GM12878 (cell line): ENCODE measurements at regions not wholly inside any gene's neighbourhood (a gene's known extent, or its start where the extent isn't known, plus 50 kb on each side); places are given as distances from the start of the nearest gene placed in this dataset.
A peak's percentile ranks its signal among the peaks of the same experiment; 100 is the strongest.

Experiments
- ATF3 ChIP-seq: IDR thresholded peaks from 2 replicates; pipeline ENCODE4 v1.6.1; 2011; ENCODE audit warnings: low read depth, mild to moderate bottlenecking, low read length, moderate library complexity, borderline replicate concordance; ENCODE audit errors: extremely low read depth
- BCL3 ChIP-seq: IDR thresholded peaks from 2 replicates; pipeline ENCODE4 v1.6.1; 2011; ENCODE audit warnings: borderline replicate concordance, low read depth, mild to moderate bottlenecking, moderate library complexity, low read length; ENCODE audit not compliant: insufficient read depth, poor library complexity, severe bottlenecking
- CREB1 ChIP-seq: IDR thresholded peaks from 2 replicates; pipeline ENCODE4 v1.6.1; 2012; ENCODE audit warnings: low read depth, mild to moderate bottlenecking, inconsistent platforms
- CREM ChIP-seq: IDR thresholded peaks from 2 replicates; pipeline ENCODE4 v1.6.1; 2014; ENCODE audit warnings: antibody characterized with exemption, low read depth
- EED ChIP-seq: sonication (generic); IDR thresholded peaks from 2 replicates; pipeline ENCODE4 v1.6.1; 2016; ENCODE audit warnings: antibody characterized with exemption, low read depth
- ESRRA ChIP-seq: IDR thresholded peaks from 2 replicates; pipeline ENCODE4 v1.6.1; 2012; ENCODE audit warnings: mild to moderate bottlenecking, low read length, improper control_type of control experiment
- FOS ChIP-seq: IDR thresholded peaks from 3 replicates; pipeline ENCODE4 v1.6.1; 2011; ENCODE audit warnings: borderline replicate concordance; ENCODE audit not compliant: insufficient read length; ENCODE audit errors: extremely low read depth
- FOXM1 ChIP-seq: IDR thresholded peaks from 2 replicates; pipeline ENCODE4 v1.6.1; 2012; ENCODE audit warnings: low read depth, mild to moderate bottlenecking, inconsistent platforms, low read length, moderate library complexity
- HDGF ChIP-seq: fragments of 450-650 bp; IDR thresholded peaks from 2 replicates; pipeline ENCODE4 v1.6.1; 2016; ENCODE audit warnings: antibody characterized with exemption
- IRF3 ChIP-seq: fragments of 450-650 bp; IDR thresholded peaks from 2 replicates; pipeline ENCODE4 v1.6.1; 2014; ENCODE audit warnings: mild to moderate bottlenecking
- IRF4 ChIP-seq: IDR thresholded peaks from 2 replicates; pipeline ENCODE4 v1.6.1; 2011; ENCODE audit warnings: low read depth, low read length
- MEF2A ChIP-seq: IDR thresholded peaks from 2 replicates; pipeline ENCODE4 v1.6.1; 2011; ENCODE audit warnings: low read depth, mild to moderate bottlenecking, low read length, moderate library complexity; ENCODE audit not compliant: insufficient read depth
- MLLT1 ChIP-seq: fragments of 450-650 bp; IDR thresholded peaks from 2 replicates; pipeline ENCODE4 v1.6.1; 2016; ENCODE audit warnings: mild to moderate bottlenecking
- MXI1 ChIP-seq: fragments of 150-350 bp; IDR thresholded peaks from 2 replicates; pipeline ENCODE4 v1.6.1; 2011; ENCODE audit warnings: low read depth, mild to moderate bottlenecking, inconsistent platforms, low read length, improper control_type of control experiment
- NR2F1 ChIP-seq: fragments of 450-650 bp; conservative IDR thresholded peaks from 2 replicates; pipeline ENCODE4 v1.6.1; 2017; ENCODE audit warnings: mild to moderate bottlenecking
- POLR2A ChIP-seq: IDR thresholded peaks from 2 replicates; pipeline ENCODE4 v1.6.1; 2011; ENCODE audit warnings: low read depth, mild to moderate bottlenecking, low read length
- PRDM15 ChIP-seq: fragments of 450-650 bp; formaldehyde crosslinking; IDR thresholded peaks from 2 replicates; pipeline ENCODE4 v1.4.0; 2020; ENCODE audit warnings: mild to moderate bottlenecking, moderate library complexity
- RFX5 ChIP-seq: IDR thresholded peaks from 2 replicates; pipeline ENCODE4 v1.6.1; 2011; ENCODE audit warnings: low read depth, low read length, improper control_type of control experiment
- SPI1 ChIP-seq: IDR thresholded peaks from 2 replicates; pipeline ENCODE4 v1.6.1; 2011; ENCODE audit warnings: low read depth, mild to moderate bottlenecking, low read length, moderate library complexity, borderline replicate concordance; ENCODE audit not compliant: insufficient read depth
- STAT1 ChIP-seq: fragments of 450-650 bp; conservative IDR thresholded peaks from 2 replicates; pipeline ENCODE4 v1.6.1; 2014; ENCODE audit warnings: antibody characterized with exemption, mild to moderate bottlenecking
- STAT3 ChIP-seq: IDR thresholded peaks from 2 replicates; pipeline ENCODE4 v1.6.1; 2011; ENCODE audit warnings: low read depth, low read length, improper control_type of control experiment
- YBX1 ChIP-seq: fragments of 450-650 bp; IDR thresholded peaks from 2 replicates; pipeline ENCODE4 v1.6.1; 2016; ENCODE audit warnings: antibody characterized with exemption
- YY1 ChIP-seq: IDR thresholded peaks from 2 replicates; pipeline ENCODE4 v1.6.1; 2011; ENCODE audit warnings: low read depth, mild to moderate bottlenecking, low read length

- TF ChIP-seq STAT3, result no peak
- TF ChIP-seq CREB1, result peak; percentile 72; the same call in 1 of the 2 replicates
- no peak for TF ChIP-seq YY1
- no peak for TF ChIP-seq ATF3
- TF ChIP-seq STAT1, result no peak
- peak; percentile 87 for TF ChIP-seq CREM
- no peak for TF ChIP-seq ESRRA
- TF ChIP-seq PRDM15 (CRISPR knock-in tag), result no peak
- no peak for TF ChIP-seq EED
- no peak for TF ChIP-seq IRF3
- TF ChIP-seq FOXM1, result peak; percentile 81; the same call in 1 of the 2 replicates
- TF ChIP-seq POLR2A, result peak; percentile 79
- TF ChIP-seq FOS, result no peak
- TF ChIP-seq MEF2A, result peak; percentile 66; the same call in 1 of the 2 replicates
- no peak for TF ChIP-seq SPI1
- peak; percentile 79 for TF ChIP-seq HDGF
- TF ChIP-seq NR2F1, result no peak
- no peak for TF ChIP-seq MLLT1
- TF ChIP-seq RFX5, result no peak
- TF ChIP-seq YBX1, result no peak
- no peak for TF ChIP-seq MXI1
- TF ChIP-seq BCL3, result no peak
- TF ChIP-seq IRF4, result 0 out of 2 replicates have a peak, but pooled peaks have one; percentile 46
These were observed 73.0 kb upstream of the SNX2 start (continued) for GRCh38 chr5:122701640-122702523.
